ENCODE measurements at regions not wholly inside any gene's neighbourhood (a gene's known extent, or its start where the extent isn't known, plus 50 kb on each side); places are given as distances from the start of the nearest gene placed in this dataset.

DNA sequence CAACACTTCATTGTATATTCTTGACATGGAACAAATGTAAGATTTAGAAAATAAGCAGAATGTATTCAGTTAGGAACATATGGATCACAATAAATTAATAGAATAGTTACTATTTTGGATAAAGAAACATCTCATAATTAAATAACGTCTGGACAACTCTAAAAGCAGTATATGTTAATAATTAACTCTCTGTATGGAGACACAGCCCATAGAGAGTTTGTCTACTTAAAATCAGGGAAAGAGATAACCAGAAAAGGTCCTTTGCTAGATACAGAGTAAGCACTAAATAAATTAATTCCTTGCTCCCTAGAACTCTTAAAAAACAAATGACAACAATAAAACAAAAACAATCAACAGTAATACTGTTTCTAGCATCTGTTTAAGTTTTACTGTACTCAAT, 184.4 kb upstream of the THSD7A start:
- TF ChIP-seq, protein P1, sequence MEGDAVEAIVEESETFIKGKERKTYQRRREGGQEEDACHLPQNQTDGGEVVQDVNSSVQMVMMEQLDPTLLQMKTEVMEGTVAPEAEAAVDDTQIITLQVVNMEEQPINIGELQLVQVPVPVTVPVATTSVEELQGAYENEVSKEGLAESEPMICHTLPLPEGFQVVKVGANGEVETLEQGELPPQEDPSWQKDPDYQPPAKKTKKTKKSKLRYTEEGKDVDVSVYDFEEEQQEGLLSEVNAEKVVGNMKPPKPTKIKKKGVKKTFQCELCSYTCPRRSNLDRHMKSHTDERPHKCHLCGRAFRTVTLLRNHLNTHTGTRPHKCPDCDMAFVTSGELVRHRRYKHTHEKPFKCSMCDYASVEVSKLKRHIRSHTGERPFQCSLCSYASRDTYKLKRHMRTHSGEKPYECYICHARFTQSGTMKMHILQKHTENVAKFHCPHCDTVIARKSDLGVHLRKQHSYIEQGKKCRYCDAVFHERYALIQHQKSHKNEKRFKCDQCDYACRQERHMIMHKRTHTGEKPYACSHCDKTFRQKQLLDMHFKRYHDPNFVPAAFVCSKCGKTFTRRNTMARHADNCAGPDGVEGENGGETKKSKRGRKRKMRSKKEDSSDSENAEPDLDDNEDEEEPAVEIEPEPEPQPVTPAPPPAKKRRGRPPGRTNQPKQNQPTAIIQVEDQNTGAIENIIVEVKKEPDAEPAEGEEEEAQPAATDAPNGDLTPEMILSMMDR (IDR thresholded peaks at IDR 0.05), result no peak
- TF ChIP-seq POLR2A (IDR thresholded peaks at IDR 0.05) (no peak), EP300 (IDR thresholded peaks at IDR 0.05) (no peak)

All from ovary (tissue), 3 donors.